Fibroblast of lung (primary cell): ENCODE measurements at regions not wholly inside any gene's neighbourhood (a gene's known extent, or its start where the extent isn't known, plus 50 kb on each side); places are given as distances from the start of the nearest gene placed in this dataset.

Source experiments
- DNase-seq, 2 donors: peaks; one replicate each; pipeline versions ENCODE4 v3.0.0 to v3.0.0-alpha.2; 2010; ENCODE audit warnings: low read depth in 2 of 2
- H2AFZ ChIP-seq: 2 replicates; pipeline ENCODE4 v1.5.1; 2012; ENCODE audit warnings: low read length, control low read depth, inconsistent platforms
- H3K27ac ChIP-seq: 2 replicates; pipeline ENCODE4 v1.5.1; 2011; ENCODE audit warnings: low read length, control low read depth; ENCODE audit not compliant: insufficient read depth
- H3K27me3 ChIP-seq: 2 replicates; pipeline ENCODE4 v1.5.1; 2011; ENCODE audit warnings: mild to moderate bottlenecking, low read length; ENCODE audit not compliant: control insufficient read depth, insufficient read depth
- H3K36me3 ChIP-seq: 2 replicates; pipeline ENCODE4 v1.5.1; 2011; ENCODE audit warnings: low read length; ENCODE audit not compliant: control insufficient read depth, insufficient read depth
- H3K4me1 ChIP-seq: 2 replicates; pipeline ENCODE4 v1.5.1; 2011; ENCODE audit warnings: low read length; ENCODE audit not compliant: control insufficient read depth, insufficient read depth; ENCODE audit errors: extremely low read depth
- H3K4me2 ChIP-seq: 2 replicates; pipeline ENCODE4 v1.5.1; 2011; ENCODE audit warnings: low read length, control low read depth; ENCODE audit not compliant: insufficient read depth; ENCODE audit errors: extremely low read depth
- H3K4me3 ChIP-seq, 4 experiments: fragments of 200-600 bp in 1 of 4; sonication (generic) in 1 of 4; replicated peaks in 1 of 4; 2 replicates each; pipeline ENCODE4 v1.5.1; 2011 to 2016; ENCODE audit warnings: low read length in 4 of 4, low read depth in 3 of 4, mild to moderate bottlenecking in 3 of 4, control low read depth in 2 of 4, inconsistent platforms in 1 of 4, mixed read lengths in 1 of 4; ENCODE audit not compliant: insufficient read depth in 1 of 4; ENCODE audit errors: control extremely low read depth in 1 of 4
- H3K79me2 ChIP-seq: 2 replicates; pipeline ENCODE4 v1.5.1; 2012; ENCODE audit warnings: mild to moderate bottlenecking, low read length, inconsistent platforms; ENCODE audit not compliant: control insufficient read depth, insufficient read depth
- H3K9ac ChIP-seq: 2 replicates; pipeline ENCODE4 v1.5.1; 2011; ENCODE audit warnings: mild to moderate bottlenecking, low read length, control low read depth; ENCODE audit not compliant: insufficient read depth
- H3K9me3 ChIP-seq: 2 replicates; pipeline ENCODE4 v1.5.1; 2012; ENCODE audit warnings: low read depth, low read length; ENCODE audit not compliant: control insufficient read depth, insufficient read depth
- H4K20me1 ChIP-seq: 2 replicates; pipeline ENCODE4 v1.5.1; 2011; ENCODE audit warnings: low read length; ENCODE audit not compliant: control insufficient read depth, insufficient read depth; ENCODE audit errors: extremely low read depth
- CTCF ChIP-seq, 2 donors: IDR thresholded peaks in 1 of 2; conservative IDR thresholded peaks in 1 of 2; 1 replicate in 1 of 2; 2 replicates in 1 of 2; pipeline ENCODE4 v1.5.1; 2011 to 2012; ENCODE audit warnings: low read length in 2 of 2, control low read depth in 1 of 2, inconsistent platforms in 1 of 2, low read depth in 1 of 2, mild to moderate bottlenecking in 1 of 2
- EZH2 ChIP-seq: IDR thresholded peaks from 2 replicates; pipeline ENCODE4 v1.5.1; 2012; ENCODE audit warnings: low read length, control low read depth, mild to moderate bottlenecking; ENCODE audit errors: missing control alignments

- Histone ChIP-seq H4K20me1 (no peaks in the 10 kb centered on the region), H3K4me2 (no peak overlapping the region), H3K4me1 (no peaks in the 10 kb centered on the region), H3K27me3 (no peaks in the 10 kb centered on the region), H2AFZ (no peak overlapping the region), H3K9me3 (no peaks in the 10 kb centered on the region), H3K4me3 (no peak overlapping the region), H3K79me2 (no peaks in the 10 kb centered on the region), H3K27ac (no peak overlapping the region), H3K9ac (no peak overlapping the region), H3K36me3 (no peaks in the 10 kb centered on the region)
- no peak for TF ChIP-seq EZH2
- no peak for TF ChIP-seq CTCF (conservative IDR thresholded peaks at IDR 0.05 in 1 of 2, IDR thresholded peaks at IDR 0.05 in 1 of 2; ENCODE audit: low read depth in 1 of 2, low read length in 2 of 2)
- DNase-seq = no peak
Measured at GRCh38 chr21:35690436-35690835, 369.9 kb downstream of the SETD4 start.

GRCh38 chr21:35686156-35686555 is 374.2 kb downstream of the SETD4 start:
- no peaks in the 10 kb centered on the region for H3K9me3 ChIP-seq
- no peak overlapping the region for H2AFZ ChIP-seq
- TF ChIP-seq EZH2 (no peak), CTCF (conservative IDR thresholded peaks at IDR 0.05 in 1 of 2, IDR thresholded peaks at IDR 0.05 in 1 of 2; ENCODE audit: low read depth in 1 of 2, low read length in 2 of 2) (no peak)
- H3K27me3 ChIP-seq = no peaks in the 10 kb centered on the region
- no peaks in the 10 kb centered on the region for H3K36me3 ChIP-seq
- no peak overlapping the region for H3K4me2 ChIP-seq
- H3K27ac ChIP-seq = no peak overlapping the region
- no peaks in the 10 kb centered on the region for H4K20me1 ChIP-seq
- DNase-seq = no peak
- H3K9ac ChIP-seq = no peak overlapping the region
- H3K79me2 ChIP-seq = no peaks in the 10 kb centered on the region
- no peak overlapping the region for H3K4me3 ChIP-seq
- no peaks in the 10 kb centered on the region for H3K4me1 ChIP-seq

- no peaks in the 10 kb centered on the region for H3K36me3 ChIP-seq
- no peaks in the 10 kb centered on the region for H3K9me3 ChIP-seq
- H3K9ac ChIP-seq = no peak overlapping the region
- no peak overlapping the region for H3K4me2 ChIP-seq
- H3K4me1 ChIP-seq = no peaks in the 10 kb centered on the region
- no peak overlapping the region for H3K4me3 ChIP-seq
- H4K20me1 ChIP-seq = no peaks in the 10 kb centered on the region
- no peak overlapping the region for H2AFZ ChIP-seq
- H3K27me3 ChIP-seq = no peaks in the 10 kb centered on the region
- H3K27ac ChIP-seq = no peak overlapping the region
- TF ChIP-seq CTCF (conservative IDR thresholded peaks at IDR 0.05 in 1 of 2, IDR thresholded peaks at IDR 0.05 in 1 of 2; ENCODE audit: low read depth in 1 of 2, low read length in 2 of 2) (no peak), EZH2 (no peak)
- no peak for DNase-seq
- no peaks in the 10 kb centered on the region for H3K79me2 ChIP-seq
Measured at GRCh38 chr21:35683664-35684304, 376.5 kb downstream of the SETD4 start.
